ENCODE measurements at regions not wholly inside any gene's neighbourhood (a gene's known extent, or its start where the extent isn't known, plus 50 kb on each side); places are given as distances from the start of the nearest gene placed in this dataset.

DNA sequence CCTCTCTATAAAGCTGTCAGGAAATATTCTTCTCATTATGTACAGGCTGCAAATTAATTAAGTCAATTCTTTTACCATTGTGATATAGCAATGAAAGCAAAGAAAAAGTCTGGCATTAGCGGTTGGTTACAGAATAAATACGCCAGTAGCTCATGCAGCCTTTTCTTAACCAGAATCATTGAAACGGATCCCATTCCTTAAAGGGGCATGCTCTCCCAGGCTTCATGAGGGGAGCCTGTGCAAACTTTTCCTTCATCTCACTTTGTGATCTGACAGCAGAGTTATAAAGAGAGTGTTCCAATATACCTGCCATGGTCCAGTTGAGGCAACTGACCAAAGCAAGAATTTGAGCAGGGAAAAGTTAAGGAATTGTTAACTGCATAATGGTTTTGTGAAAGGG, 337.7 kb downstream of the EMP1 start:
- no peak for TF ChIP-seq SIN3A (IDR thresholded peaks at IDR 0.05; ENCODE audit: borderline replicate concordance, insufficient read depth, low read length)
- no peak for TF ChIP-seq POLR2AphosphoS5 (IDR thresholded peaks at IDR 0.05; ENCODE audit: low read depth, low read length)
- TF ChIP-seq, protein P1, sequence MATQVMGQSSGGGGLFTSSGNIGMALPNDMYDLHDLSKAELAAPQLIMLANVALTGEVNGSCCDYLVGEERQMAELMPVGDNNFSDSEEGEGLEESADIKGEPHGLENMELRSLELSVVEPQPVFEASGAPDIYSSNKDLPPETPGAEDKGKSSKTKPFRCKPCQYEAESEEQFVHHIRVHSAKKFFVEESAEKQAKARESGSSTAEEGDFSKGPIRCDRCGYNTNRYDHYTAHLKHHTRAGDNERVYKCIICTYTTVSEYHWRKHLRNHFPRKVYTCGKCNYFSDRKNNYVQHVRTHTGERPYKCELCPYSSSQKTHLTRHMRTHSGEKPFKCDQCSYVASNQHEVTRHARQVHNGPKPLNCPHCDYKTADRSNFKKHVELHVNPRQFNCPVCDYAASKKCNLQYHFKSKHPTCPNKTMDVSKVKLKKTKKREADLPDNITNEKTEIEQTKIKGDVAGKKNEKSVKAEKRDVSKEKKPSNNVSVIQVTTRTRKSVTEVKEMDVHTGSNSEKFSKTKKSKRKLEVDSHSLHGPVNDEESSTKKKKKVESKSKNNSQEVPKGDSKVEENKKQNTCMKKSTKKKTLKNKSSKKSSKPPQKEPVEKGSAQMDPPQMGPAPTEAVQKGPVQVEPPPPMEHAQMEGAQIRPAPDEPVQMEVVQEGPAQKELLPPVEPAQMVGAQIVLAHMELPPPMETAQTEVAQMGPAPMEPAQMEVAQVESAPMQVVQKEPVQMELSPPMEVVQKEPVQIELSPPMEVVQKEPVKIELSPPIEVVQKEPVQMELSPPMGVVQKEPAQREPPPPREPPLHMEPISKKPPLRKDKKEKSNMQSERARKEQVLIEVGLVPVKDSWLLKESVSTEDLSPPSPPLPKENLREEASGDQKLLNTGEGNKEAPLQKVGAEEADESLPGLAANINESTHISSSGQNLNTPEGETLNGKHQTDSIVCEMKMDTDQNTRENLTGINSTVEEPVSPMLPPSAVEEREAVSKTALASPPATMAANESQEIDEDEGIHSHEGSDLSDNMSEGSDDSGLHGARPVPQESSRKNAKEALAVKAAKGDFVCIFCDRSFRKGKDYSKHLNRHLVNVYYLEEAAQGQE (IDR thresholded peaks at IDR 0.05; ENCODE audit: insufficient read depth in 1 of 2, low read depth in 2 of 2, low read length in 2 of 2), result no peak
- no peak for TF ChIP-seq TAF1 (IDR thresholded peaks at IDR 0.05; ENCODE audit: borderline replicate concordance, insufficient read depth, low read length)
- TF ChIP-seq FOXP2 (optimal IDR thresholded peaks at IDR 0.05; ENCODE audit: borderline replicate concordance, extremely low read depth, extremely low read length, insufficient read depth), result no peak

- TF ChIP-seq SIN3A (IDR thresholded peaks at IDR 0.05; ENCODE audit: borderline replicate concordance, insufficient read depth, low read length) (no peak), POLR2AphosphoS5 (IDR thresholded peaks at IDR 0.05; ENCODE audit: low read depth, low read length) (no peak), TAF1 (IDR thresholded peaks at IDR 0.05; ENCODE audit: borderline replicate concordance, insufficient read depth, low read length) (no peak), FOXP2 (optimal IDR thresholded peaks at IDR 0.05; ENCODE audit: borderline replicate concordance, extremely low read depth, extremely low read length, insufficient read depth) (no peak)
- TF ChIP-seq, protein P1 (IDR thresholded peaks at IDR 0.05; ENCODE audit: insufficient read depth in 1 of 2, low read depth in 2 of 2, low read length in 2 of 2), result no peak
These were observed 334.4 kb downstream of the EMP1 start for GRCh38 chr12:13530966-13531365.

DNA sequence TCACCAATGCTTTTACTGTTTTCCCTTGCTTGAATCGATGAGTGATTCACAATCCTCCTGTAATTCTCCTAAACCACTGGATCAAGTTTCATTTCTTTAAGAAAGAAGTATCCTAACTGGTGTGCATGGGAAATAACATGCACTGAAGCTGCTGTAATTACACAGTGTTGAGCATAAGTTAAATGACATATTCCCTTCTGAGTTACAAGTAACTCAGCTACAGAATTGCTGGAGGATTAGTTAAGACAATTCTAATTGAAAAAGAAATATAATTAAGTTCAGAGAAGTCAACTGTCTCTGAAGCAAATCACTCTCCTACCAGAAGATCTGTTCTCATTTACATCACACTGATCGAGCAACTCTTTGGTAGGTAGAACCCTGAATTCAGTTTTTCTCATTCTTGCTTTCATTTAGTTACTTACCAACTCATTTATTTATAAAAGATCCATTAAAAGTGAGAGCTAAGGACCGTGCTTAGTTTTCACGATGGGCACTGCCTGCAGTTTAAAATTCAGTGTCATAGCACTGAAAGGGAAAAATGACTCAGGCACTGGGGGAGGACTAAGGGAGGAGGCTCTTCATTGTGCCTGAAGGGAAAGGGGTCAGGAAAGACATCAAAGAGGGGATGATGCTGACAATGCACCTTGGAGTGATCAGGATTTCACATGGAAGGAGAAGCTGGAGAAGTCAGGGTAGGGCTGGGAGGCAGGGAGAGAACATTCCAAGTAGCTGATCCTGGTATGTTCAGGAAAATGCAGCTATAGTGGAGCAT, 327.2 kb downstream of the EMP1 start:
- TF ChIP-seq, protein P1 (IDR thresholded peaks at IDR 0.05; ENCODE audit: insufficient read depth in 1 of 2, low read depth in 2 of 2, low read length in 2 of 2), result no peak
- TF ChIP-seq TAF1 (IDR thresholded peaks at IDR 0.05; ENCODE audit: borderline replicate concordance, insufficient read depth, low read length) (no peak), SIN3A (IDR thresholded peaks at IDR 0.05; ENCODE audit: borderline replicate concordance, insufficient read depth, low read length) (no peak), FOXP2 (optimal IDR thresholded peaks at IDR 0.05; ENCODE audit: borderline replicate concordance, extremely low read depth, extremely low read length, insufficient read depth) (no peak), POLR2AphosphoS5 (IDR thresholded peaks at IDR 0.05; ENCODE audit: low read depth, low read length) (no peak)

- no peak for TF ChIP-seq FOXP2 (optimal IDR thresholded peaks at IDR 0.05; ENCODE audit: borderline replicate concordance, extremely low read depth, extremely low read length, insufficient read depth)
- TF ChIP-seq, protein P1 (IDR thresholded peaks at IDR 0.05; ENCODE audit: insufficient read depth in 1 of 2, low read depth in 2 of 2, low read length in 2 of 2), result no peak
- TF ChIP-seq SIN3A (IDR thresholded peaks at IDR 0.05; ENCODE audit: borderline replicate concordance, insufficient read depth, low read length), result no peak
- TF ChIP-seq POLR2AphosphoS5 (IDR thresholded peaks at IDR 0.05; ENCODE audit: low read depth, low read length), result no peak
- TF ChIP-seq TAF1 (IDR thresholded peaks at IDR 0.05; ENCODE audit: borderline replicate concordance, insufficient read depth, low read length), result no peak
These were observed 313.2 kb downstream of the EMP1 start for GRCh38 chr12:13509740-13510139.

All from PFSK-1 (cell line).